Activated CD4-positive, alpha-beta T cell treated with anti-CD3 and anti-CD28 coated beads, Interleukin-2, amount 50 U/mL, for 24 hours (primary cell): ENCODE measurements at regions not wholly inside any gene's neighbourhood (a gene's known extent, or its start where the extent isn't known, plus 50 kb on each side); places are given as distances from the start of the nearest gene placed in this dataset.
"Not testable (repeated sequence)": the region's sequence is repeated elsewhere in the genome, so short reads cannot be mapped to it uniquely, and the experiment has no call there.

Experiments used
- DNase-seq, 2 donors: peaks; one replicate each; pipeline ENCODE4 v3.0.0-alpha.2; 2020; ENCODE audit warnings: low read depth in 1 of 2, low spot score in 1 of 2

- DNase-seq: no peak
Observed at GRCh38 chr1:164093543-164093942, 465.4 kb upstream of the PBX1 start.

- no peak for DNase-seq
Observed at GRCh38 chr1:164101802-164102201, 457.2 kb upstream of the PBX1 start.

- no peak for DNase-seq
Observed at GRCh38 chr1:164131949-164132348, 427.0 kb upstream of the PBX1 start.

GRCh38 chr1:164137273-164137925, 421.6 kb upstream of the PBX1 start:
- no peak for DNase-seq

- no peak for DNase-seq
Observed at GRCh38 chr1:164141797-164142196, 417.2 kb upstream of the PBX1 start.

- DNase-seq: no peak
Observed at GRCh38 chr1:164154622-164155021, 404.4 kb upstream of the PBX1 start.

- no peak for DNase-seq
Observed at GRCh38 chr1:164155347-164155746, 403.6 kb upstream of the PBX1 start.

- DNase-seq: no peak
Observed at GRCh38 chr1:164163289-164163849, 395.6 kb upstream of the PBX1 start.

GRCh38 chr1:164165466-164165865, 393.5 kb upstream of the PBX1 start:
- no peak for DNase-seq

GRCh38 chr1:164166454-164166853, 392.5 kb upstream of the PBX1 start:
- not testable (repeated sequence) for DNase-seq

GRCh38 chr1:164177118-164177517, 381.9 kb upstream of the PBX1 start:
- no peak for DNase-seq

GRCh38 chr1:164180824-164181223, 378.2 kb upstream of the PBX1 start:
- DNase-seq: no peak

- no peak for DNase-seq
Observed at GRCh38 chr1:164183854-164184635, 374.9 kb upstream of the PBX1 start.

GRCh38 chr1:164186881-164187280, 372.1 kb upstream of the PBX1 start:
- DNase-seq: no peak

- DNase-seq: no peak
Observed at GRCh38 chr1:164188497-164188896, 370.5 kb upstream of the PBX1 start.

- no peak for DNase-seq
Observed at GRCh38 chr1:164191191-164191590, 367.8 kb upstream of the PBX1 start.

- DNase-seq: no peak
Observed at GRCh38 chr1:164210211-164210739, 348.7 kb upstream of the PBX1 start.

- no peak for DNase-seq
Observed at GRCh38 chr1:164223378-164223777, 335.6 kb upstream of the PBX1 start.

- DNase-seq: no peak
Observed at GRCh38 chr1:164225011-164225410, 334.0 kb upstream of the PBX1 start.

- no peak for DNase-seq
Observed at GRCh38 chr1:164226977-164227376, 332.0 kb upstream of the PBX1 start.

GRCh38 chr1:164228928-164229327, 330.1 kb upstream of the PBX1 start:
- no peak for DNase-seq

- no peak for DNase-seq
Observed at GRCh38 chr1:164233149-164233548, 325.8 kb upstream of the PBX1 start.
